T-helper 17 cell (primary cell): ENCODE measurements at regions not wholly inside any gene's neighbourhood (a gene's known extent, or its start where the extent isn't known, plus 50 kb on each side); places are given as distances from the start of the nearest gene placed in this dataset.

Experiments used
- ATAC-seq: fragments of 150-1000 bp; cut with Tn5 transposase; 2 replicates; pipeline ENCODE4 v1.10.0; 2021; ENCODE audit warnings: mild to moderate bottlenecking, moderate library complexity
- DNase-seq, 3 donors: peaks; one replicate each; pipeline versions ENCODE4 v3.0.0 to v3.0.0-alpha.2; 2020 to 2021
- H3K9me3 ChIP-seq: one replicate; pipeline ENCODE4 v1.7.0; 2013; ENCODE audit warnings: low read length, mild to moderate bottlenecking; ENCODE audit not compliant: control insufficient read depth, poor library complexity, severe bottlenecking
- H3K27ac Mint-ChIP-seq: one replicate; pipeline ENCODE4 v1.8.0; 2022; ENCODE audit warnings: mild to moderate bottlenecking, moderate library complexity, mixed read lengths
- H3K27me3 Mint-ChIP-seq: one replicate; pipeline ENCODE4 v1.8.0; 2022; ENCODE audit warnings: mixed read lengths
- H3K36me3 Mint-ChIP-seq: one replicate; pipeline ENCODE4 v1.8.0; 2022; ENCODE audit warnings: low read depth, mixed read lengths
- H3K4me1 Mint-ChIP-seq: one replicate; pipeline ENCODE4 v1.8.0; 2022; ENCODE audit warnings: mild to moderate bottlenecking, mixed read lengths
- H3K4me3 Mint-ChIP-seq: one replicate; pipeline ENCODE4 v1.8.0; 2022; ENCODE audit warnings: mild to moderate bottlenecking, moderate library complexity, mixed read lengths

DNA sequence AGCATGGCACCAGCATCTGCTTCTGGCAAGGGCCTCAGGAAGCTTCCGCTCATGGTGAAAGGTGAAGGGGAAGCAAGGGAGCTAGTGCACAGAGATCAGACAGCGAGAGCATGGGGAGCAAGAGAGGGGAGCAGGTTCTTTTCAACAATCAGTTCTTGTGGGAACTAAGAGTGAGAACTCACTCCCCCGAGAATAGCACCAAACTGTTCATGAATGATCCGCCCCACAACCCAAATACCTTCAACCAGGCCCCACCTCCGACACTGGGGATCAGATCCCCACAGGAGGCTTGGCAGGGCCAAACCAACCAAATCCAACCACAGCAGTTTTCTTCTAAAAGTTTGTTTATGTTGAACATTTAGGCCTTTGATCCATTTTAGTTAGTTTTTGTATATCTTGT is 69.7 kb upstream of the BHLHE23 start:
- H3K4me1 Mint-ChIP-seq: no peaks in the 10 kb centered on the region
- no peak overlapping the region for H3K4me3 Mint-ChIP-seq
- peaks cover 20% of the 10 kb centered on the region for H3K27me3 Mint-ChIP-seq
- no peak for DNase-seq
- H3K27ac Mint-ChIP-seq: no peak overlapping the region
- H3K9me3 ChIP-seq: peaks cover 4% of the 10 kb centered on the region
- H3K36me3 Mint-ChIP-seq: peaks cover 3% of the 10 kb centered on the region
- no peak for ATAC-seq

DNA sequence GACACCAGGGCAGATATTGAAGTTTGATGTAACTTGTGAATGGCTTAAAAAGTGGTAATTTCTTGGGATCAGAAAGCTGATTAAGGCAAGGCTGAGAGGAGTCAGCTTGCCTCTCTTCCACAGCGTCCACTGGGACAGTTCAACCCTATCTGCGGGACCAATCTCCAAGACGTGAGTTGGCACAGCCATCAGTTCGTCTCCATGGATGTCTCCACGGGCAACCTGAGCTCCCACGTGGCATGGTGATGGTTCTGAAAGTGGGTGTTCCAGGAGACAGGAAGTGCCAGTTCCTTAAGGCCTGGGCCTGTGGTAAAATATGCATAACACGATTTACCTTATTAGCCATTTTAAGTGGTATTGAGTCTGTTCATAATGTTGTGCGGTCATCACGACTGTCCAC is 67.9 kb upstream of the BHLHE23 start:
- Mint-ChIP-seq H3K4me3 (no peak overlapping the region), H3K27me3 (peaks cover 32% of the 10 kb centered on the region), H3K36me3 (peaks cover 3% of the 10 kb centered on the region), H3K27ac (no peak overlapping the region), H3K4me1 (no peaks in the 10 kb centered on the region)
- peaks cover 4% of the 10 kb centered on the region for H3K9me3 ChIP-seq
- DNase-seq: no peak
- ATAC-seq: no peak

DNA sequence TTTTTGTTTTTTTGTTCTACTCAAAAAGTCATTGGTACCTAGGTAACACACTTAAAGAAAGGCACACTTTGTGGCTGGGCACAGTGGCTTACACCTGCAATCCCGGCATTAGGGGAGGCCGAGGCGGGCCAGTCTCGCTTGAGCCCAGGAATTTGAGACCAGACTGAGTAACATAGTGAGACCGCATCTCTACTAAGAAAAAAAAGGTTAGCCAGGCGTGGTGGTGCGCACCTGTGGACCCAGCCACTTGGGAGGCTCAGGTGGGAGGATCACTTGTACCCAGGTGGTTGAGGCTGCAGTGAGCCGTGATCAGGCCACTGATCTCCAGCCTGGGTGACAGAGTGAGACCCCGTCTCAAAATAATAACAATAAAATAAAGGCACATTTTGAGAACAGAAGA is 67.4 kb upstream of the BHLHE23 start:
- H3K27ac Mint-ChIP-seq: no peak overlapping the region
- peaks cover 3% of the 10 kb centered on the region for H3K36me3 Mint-ChIP-seq
- DNase-seq (no peak), ATAC-seq (no peak)
- peaks cover 36% of the 10 kb centered on the region for H3K27me3 Mint-ChIP-seq
- H3K4me1 Mint-ChIP-seq: no peaks in the 10 kb centered on the region
- no peak overlapping the region for H3K4me3 Mint-ChIP-seq
- H3K9me3 ChIP-seq: peaks cover 4% of the 10 kb centered on the region

DNA sequence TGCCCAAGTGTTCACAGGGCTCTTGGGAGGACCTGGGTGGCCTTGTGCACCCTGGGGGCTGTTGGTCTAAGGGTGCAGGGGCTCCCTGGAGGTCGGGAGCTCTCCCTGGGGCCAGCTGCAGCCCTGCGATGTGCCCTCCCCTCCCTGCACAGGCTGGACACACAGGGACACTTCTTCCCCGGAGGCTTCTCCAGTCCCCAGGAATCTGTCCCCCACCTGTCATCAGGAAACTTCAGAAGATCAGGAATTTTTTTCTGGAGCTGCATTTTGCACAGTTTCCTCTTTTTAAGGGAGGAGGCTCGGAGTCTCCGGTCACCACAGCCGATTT is 66.9 kb upstream of the BHLHE23 start:
- Mint-ChIP-seq H3K36me3 (peaks cover 3% of the 10 kb centered on the region), H3K4me1 (no peaks in the 10 kb centered on the region), H3K27ac (no peak overlapping the region), H3K4me3 (peak overlapping the region; percentile 15), H3K27me3 (peaks cover 38% of the 10 kb centered on the region)
- DNase-seq (no peak), ATAC-seq (no peak)
- H3K9me3 ChIP-seq: peaks cover 4% of the 10 kb centered on the region

DNA sequence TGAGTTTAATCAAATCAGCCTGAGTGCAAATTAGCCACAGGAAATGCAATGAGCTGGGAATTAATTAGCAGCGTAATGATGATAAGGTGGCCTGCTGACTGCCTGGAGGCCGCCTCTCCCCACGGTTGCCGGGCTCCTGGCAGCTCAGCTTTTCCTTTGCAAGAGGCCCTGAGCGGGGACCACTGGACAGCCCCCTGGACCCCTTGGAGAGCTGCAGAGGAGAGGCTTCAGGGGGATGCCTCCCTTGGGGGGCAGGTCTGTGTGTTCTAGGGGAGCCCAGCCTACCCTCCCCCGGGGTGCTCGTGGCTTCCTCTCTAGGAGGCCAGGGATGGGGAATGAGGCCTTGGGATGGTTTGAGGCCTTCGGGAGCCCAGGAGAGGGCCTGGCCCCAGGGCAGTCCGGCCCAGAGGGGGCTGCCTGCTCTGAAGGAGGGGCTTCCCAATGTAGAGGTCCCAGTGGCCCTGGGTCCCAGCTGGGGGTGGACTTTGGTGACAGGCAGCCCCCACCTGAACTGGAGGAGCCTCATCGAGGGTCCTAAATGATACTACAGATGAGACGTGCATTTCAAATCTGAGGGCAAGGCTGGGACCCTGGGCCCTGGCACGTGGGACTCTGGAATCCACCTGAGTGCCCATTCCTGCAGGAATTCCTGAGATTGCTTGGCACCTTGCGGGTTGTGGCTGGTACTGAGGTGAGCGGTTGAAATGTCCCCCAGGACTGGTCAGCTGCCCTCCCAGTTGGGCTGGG is 66.4 kb upstream of the BHLHE23 start:
- DNase-seq (peak in 1 of 3 donors; percentile 5), ATAC-seq (no peak)
- peaks cover 4% of the 10 kb centered on the region for H3K9me3 ChIP-seq
- H3K36me3 Mint-ChIP-seq: no peaks in the 10 kb centered on the region
- H3K4me3 Mint-ChIP-seq: no peak overlapping the region
- no peaks in the 10 kb centered on the region for H3K4me1 Mint-ChIP-seq
- no peak overlapping the region for H3K27ac Mint-ChIP-seq
- peaks cover 38% of the 10 kb centered on the region for H3K27me3 Mint-ChIP-seq

DNA sequence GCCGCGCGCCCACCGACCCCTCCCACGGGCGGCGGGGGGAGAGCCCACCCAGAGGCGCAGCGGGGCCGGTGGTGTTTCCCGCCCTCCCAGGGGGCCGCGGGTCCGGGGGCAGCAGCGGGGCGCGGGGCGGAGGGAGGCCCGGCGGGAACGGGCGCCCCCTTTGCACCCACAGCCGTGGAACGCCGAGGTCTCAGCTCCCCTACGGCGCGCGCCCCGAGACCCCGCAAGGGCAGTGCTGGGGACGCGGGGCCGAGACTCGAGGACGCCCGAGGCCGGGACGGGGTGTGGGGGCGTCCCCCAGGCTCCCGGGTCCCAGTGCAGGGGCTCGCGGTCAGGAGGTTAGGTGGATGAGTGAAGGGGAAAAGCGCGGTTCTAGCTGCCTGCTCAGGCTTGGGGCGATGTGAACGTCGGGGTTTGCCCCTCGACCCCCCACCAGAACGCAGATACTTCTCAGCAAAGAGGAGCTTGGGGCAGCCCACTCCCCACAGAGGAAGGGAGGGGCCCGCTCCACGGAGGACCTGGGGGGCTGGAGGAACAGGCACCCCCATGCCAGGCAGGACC is 65.5 kb upstream of the BHLHE23 start:
- H3K4me1 Mint-ChIP-seq: no peaks in the 10 kb centered on the region
- H3K4me3 Mint-ChIP-seq: no peak overlapping the region
- H3K9me3 ChIP-seq: peaks cover 4% of the 10 kb centered on the region
- no peak overlapping the region for H3K27ac Mint-ChIP-seq
- peaks cover 40% of the 10 kb centered on the region for H3K27me3 Mint-ChIP-seq
- no peaks in the 10 kb centered on the region for H3K36me3 Mint-ChIP-seq
- peak in 1 of 3 donors; percentile 9 for DNase-seq
- ATAC-seq: no peak

DNA sequence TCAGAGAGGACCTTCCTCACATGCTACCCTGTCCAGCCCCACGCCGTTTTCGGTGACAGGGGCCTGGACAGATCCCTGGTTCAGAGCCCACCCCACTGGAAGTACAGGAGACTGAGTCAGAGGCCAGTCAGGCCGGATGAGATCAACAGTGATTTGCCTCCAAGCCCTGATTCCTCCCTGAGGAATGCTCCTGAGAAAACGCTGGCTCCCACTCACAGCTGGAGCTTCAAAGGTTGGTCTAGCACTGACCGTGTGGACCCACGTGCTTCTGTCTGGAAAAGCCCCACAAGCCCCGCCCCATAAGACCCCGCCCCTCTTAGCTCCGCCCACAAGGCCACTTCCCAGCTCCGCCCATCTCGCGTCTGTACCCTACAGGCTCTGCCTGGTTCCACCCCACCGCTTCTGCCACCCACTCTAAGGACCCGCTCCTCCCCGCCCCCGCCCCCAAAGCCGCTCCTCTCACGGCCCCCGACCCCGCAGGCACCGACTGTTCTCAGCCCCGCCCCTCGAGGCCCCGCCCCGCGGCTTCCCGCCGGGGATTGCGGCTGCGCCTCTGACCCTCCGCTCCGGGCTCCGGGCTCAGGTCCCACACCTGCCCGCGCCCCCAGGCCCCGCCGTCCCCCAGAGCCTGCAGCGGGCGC is 64.9 kb upstream of the BHLHE23 start:
- DNase-seq (peak in 1 of 3 donors; percentile 9), ATAC-seq (peak; percentile 30)
- peaks cover 3% of the 10 kb centered on the region for H3K4me1 Mint-ChIP-seq
- H3K27ac Mint-ChIP-seq: no peak overlapping the region
- peaks cover 2% of the 10 kb centered on the region for H3K9me3 ChIP-seq
- H3K36me3 Mint-ChIP-seq: no peaks in the 10 kb centered on the region
- H3K27me3 Mint-ChIP-seq: peaks cover 47% of the 10 kb centered on the region
- no peak overlapping the region for H3K4me3 Mint-ChIP-seq

DNA sequence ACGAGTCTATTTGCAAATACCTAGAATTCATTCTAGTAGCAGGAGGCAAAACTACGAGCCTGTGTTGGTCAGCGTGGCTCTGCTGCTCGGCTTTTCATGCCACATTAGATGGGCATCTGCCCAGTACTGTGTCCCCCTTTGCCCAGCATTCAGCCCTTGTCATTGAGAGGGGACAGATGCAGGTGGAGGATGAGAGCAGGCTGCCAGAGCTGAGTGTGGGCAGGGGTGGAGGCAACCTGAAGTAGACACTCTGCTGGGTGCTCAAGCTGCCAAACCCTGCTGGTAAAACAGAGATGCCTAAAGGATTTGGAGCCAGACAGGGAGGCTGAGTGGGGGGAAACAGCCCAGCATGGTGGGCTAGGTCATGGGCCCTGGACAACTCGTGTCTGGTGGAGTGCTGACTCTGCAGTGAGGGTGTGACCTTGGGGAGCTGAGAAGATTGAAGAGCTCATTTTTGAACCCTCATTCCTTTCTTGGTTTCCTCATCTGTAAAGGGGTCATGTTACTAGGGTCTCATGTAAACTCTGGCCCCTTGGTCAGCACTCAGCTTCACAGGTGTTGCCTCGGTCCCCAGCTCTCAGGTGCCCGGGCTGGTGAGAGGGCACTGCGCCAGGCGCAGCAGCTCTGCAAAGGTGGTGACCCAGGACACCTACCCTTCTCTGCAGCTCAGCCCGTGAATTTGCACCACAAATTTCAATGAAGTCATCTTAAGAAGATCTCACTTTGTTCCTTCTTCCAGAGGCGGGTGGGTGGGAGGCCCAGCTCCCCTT is 64.2 kb upstream of the BHLHE23 start:
- no peak overlapping the region for H3K4me3 Mint-ChIP-seq
- H3K27ac Mint-ChIP-seq: no peak overlapping the region
- no peaks in the 10 kb centered on the region for H3K36me3 Mint-ChIP-seq
- peaks cover 48% of the 10 kb centered on the region for H3K27me3 Mint-ChIP-seq
- DNase-seq: peak in 1 of 3 donors; percentile 2
- no peaks in the 10 kb centered on the region for H3K9me3 ChIP-seq
- H3K4me1 Mint-ChIP-seq: peaks cover 3% of the 10 kb centered on the region
- ATAC-seq: no peak

DNA sequence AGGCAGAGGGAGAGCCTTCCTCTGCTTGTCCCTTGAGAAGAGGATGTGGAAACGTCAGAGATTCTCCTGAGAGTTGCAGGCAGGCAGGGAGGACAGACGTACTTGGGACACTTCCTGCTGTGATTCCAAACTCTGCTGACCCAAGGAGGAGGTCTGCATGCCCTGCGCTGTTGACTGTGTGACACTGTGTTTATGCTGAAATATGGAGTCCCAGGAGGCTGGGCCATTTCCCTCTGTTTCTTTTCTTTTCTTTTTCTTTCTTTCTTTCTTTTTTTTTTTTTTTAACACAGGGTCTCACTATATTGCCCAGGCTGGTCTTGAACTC is 63.5 kb upstream of the BHLHE23 start:
- Mint-ChIP-seq H3K4me3 (no peak overlapping the region), H3K36me3 (no peaks in the 10 kb centered on the region), H3K4me1 (peaks cover 3% of the 10 kb centered on the region), H3K27me3 (peaks cover 45% of the 10 kb centered on the region), H3K27ac (no peak overlapping the region)
- ATAC-seq: no peak
- H3K9me3 ChIP-seq: no peaks in the 10 kb centered on the region
- DNase-seq: no peak

DNA sequence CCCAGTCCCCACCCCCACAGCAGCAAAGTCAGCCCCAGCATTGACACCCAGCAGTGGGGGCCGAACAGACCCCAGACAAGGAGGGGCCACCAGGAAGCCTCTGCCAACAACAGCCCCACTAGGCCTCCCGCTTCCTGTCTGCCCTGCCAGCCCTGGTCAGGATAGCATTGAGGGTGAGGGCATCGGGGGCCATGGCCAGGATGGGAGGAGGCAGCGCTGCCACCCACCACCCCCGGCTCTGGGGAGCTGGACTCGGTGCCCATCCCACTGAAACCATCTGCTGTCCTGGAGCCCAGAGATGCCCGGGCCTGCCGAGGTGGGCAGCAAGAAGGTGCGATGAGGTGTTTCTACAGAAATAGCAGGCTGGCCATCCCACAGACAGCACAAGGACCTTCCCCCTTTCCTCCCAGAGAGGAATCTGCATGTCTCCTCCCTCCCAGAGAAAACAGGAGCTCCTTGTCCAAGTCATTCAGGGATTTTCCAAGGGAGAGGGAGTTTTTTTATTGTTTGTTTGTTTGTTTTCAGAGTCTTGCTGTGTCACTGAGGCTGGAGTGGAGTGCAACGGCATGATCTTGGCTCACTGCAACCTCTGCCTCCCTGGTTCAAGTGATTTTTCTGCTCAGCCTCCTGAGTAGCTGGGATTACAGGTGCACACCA is 62.1 kb upstream of the BHLHE23 start:
- DNase-seq (peak in 1 of 3 donors; percentile 2), ATAC-seq (no peak)
- no peak overlapping the region for H3K27ac Mint-ChIP-seq

DNA sequence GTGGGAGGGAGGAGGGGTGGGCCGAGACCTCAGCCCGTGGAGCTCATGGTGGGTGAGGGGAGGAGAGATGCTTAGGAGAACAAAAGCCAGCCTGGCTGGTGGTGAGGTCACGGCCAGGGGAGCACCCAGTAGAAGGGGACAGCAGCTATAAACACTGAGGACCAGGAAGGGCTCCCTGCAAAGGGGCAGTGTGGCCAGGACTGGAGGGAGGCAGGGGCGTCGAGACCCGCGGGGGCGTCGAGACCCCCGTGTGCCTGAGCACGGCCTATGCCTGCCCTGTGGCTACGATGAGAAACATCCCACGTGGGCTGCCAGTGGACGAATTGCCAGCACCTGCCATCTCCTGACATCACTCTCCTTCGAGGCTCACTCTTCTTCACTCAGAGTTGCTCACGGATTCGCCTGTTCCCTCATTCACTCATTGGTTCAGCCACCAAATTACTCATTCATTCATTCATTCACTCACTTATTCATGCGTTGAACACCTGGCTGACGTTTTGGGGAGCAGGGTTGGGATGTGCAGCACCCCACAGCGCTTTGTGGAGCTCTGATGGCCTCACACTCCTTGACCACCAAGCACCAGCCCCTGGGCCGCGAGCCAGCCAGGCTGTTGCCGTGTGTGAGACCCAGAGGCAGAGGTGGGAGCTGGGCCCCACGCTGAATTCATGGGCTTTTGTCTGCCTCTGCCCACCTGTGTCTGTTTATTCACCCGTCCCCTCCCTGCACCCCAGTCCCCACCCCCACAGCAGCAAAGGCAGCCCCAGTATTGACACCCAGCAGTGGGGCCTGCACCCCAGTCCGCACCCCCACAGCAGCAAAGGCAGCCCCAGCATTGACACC is 61.2 kb upstream of the BHLHE23 start:
- DNase-seq (no peak), ATAC-seq (no peak)
- Mint-ChIP-seq H3K36me3 (no peaks in the 10 kb centered on the region), H3K4me3 (no peak overlapping the region), H3K27me3 (peaks cover 43% of the 10 kb centered on the region), H3K27ac (no peak overlapping the region), H3K4me1 (peaks cover 3% of the 10 kb centered on the region)
- H3K9me3 ChIP-seq: no peaks in the 10 kb centered on the region

More for the DNA sequence above, 62.1 kb upstream of the BHLHE23 start:
- Mint-ChIP-seq H3K36me3 (no peaks in the 10 kb centered on the region), H3K4me3 (no peak overlapping the region), H3K4me1 (peaks cover 3% of the 10 kb centered on the region), H3K27me3 (peaks cover 43% of the 10 kb centered on the region)
- no peaks in the 10 kb centered on the region for H3K9me3 ChIP-seq

DNA sequence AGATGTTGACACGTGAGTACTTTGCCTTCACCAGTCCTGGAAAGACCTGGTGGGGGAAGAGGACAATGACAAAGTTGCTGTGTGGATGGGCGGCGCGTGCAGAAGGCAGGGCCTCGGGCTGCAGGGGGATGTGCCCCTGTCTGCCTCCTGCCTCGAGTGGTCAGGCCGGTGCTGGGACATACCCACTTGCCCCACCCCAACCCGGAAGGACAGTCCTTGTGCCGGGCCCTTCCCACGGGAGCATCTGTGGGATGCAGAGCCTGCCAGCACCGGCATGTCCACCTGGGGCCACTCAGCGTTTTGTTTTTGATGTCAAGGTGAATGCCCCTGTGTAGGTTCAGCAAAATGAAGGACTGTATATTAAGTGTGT is 60.5 kb upstream of the BHLHE23 start:
- no peak for DNase-seq
- Mint-ChIP-seq H3K27ac (no peak overlapping the region), H3K27me3 (peaks cover 38% of the 10 kb centered on the region), H3K36me3 (no peaks in the 10 kb centered on the region), H3K4me1 (peaks cover 3% of the 10 kb centered on the region), H3K4me3 (no peak overlapping the region)
- H3K9me3 ChIP-seq: no peaks in the 10 kb centered on the region
- no peak for ATAC-seq
